DMS53 treated with DMSO at 0.1 percent for 48 hours (cell line): ENCODE measurements at regions not wholly inside any gene's neighbourhood (a gene's known extent, or its start where the extent isn't known, plus 50 kb on each side); places are given as distances from the start of the nearest gene placed in this dataset.
"Not testable (repeated sequence)": the region's sequence is repeated elsewhere in the genome, so short reads cannot be mapped to it uniquely, and the experiment has no call there.

Experiments
- DNase-seq: peaks from one replicate; lab custom pipeline; 2025; ENCODE audit not compliant: unreplicated experiment; lab: John Stamatoyannopoulos, UW

DNA sequence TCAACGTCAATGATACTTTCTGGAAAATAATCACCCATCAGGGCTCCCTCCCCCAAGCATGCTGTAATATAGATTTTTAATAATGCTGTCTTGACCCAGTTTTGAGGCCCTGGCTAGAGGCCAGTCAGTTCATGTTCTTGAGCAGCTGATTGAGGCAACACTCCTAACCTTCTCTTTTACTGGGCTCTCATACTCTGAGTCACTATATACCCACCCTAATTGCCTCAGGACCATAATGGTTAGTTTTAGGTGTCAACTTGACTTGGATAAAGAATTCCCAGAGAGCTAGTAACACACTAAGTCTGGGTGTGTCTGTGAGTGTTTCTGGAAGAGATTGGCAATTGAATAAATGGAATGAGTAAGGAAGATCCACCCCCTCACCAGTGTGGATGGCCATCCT lies 527.0 kb upstream of the ATP2B1 start:
- no peak for DNase-seq

DNA sequence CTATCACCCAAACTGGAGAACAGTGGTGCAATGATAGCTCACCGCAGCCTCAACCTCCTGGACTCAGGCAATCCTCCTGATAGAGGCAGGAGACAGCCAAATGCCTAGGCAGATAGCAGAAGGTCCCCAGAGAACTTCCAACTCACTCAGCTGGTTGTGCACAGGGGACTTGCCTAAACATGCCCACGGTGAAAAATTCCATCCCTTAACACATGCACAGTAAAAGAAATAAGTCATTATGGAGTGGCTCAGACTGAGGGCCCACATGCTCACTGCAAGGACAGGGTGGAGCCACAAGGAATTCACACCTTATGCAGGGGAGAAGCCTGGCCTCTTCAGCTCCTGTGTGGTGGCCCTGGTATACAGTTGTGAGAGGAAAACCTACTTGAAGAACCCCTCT lies 525.8 kb upstream of the ATP2B1 start:
- no peak for DNase-seq

- DNase-seq, result no peak
Observed at GRCh38 chr12:90233168-90234100, 524.8 kb upstream of the ATP2B1 start.

DNA sequence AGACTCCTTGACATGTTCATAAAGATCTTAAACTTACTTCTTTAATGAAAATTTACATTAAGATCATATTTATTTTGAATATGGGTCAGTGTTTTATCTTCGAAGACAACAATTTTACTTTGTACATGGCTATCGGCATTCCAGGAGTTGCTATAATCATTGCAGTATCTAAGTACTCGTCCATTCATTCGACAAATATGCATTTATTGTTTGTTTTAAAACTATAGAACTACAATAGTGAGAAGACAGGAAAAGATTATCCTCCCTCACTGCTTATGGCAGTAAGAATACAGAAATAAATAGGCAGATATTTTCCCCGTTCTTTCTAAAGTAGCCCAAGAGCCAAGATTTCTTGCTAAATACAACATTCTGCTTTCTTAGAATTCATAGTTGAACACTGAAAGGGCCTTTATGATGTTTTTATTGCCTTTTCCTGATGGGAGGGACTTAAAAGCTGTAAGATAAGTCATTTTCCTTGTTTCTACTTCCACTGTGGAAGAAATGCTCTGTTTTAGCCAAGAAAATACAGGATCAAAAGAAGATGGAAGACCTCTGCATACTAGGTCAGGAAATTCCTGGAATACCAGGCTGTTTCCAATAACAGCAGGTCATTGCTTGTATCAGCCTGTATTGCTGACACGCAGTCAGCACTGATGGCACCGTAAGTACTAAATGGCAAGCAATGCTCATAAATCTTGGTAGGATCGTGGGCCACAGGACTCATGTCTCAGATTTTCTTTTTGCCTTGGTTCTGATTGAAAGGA lies 521.0 kb upstream of the ATP2B1 start:
- no peak for DNase-seq

GRCh38 chr12:90226211-90226610 lies 517.6 kb upstream of the ATP2B1 start:
- no peak for DNase-seq

DNA sequence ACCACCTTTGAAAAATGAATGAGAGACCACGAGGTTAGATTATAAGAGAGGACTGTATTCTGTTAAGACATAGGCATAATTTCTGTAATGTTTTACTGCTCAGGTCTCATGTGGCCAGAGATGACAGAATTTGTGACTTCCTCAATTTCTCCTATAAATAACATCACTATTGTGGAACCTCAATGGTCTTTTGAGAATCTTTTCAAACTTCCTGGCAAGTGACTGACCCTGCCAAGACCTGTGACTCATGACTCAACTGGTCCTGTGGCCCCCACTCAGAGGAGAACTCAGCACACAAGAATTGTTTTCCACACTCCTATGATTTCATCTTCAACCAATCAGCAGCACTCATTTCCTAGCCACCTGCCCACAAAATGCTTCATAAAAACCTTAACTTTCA lies 508.2 kb upstream of the ATP2B1 start:
- no peak for DNase-seq

GRCh38 chr12:90216020-90216552 lies 507.4 kb upstream of the ATP2B1 start:
- no peak for DNase-seq

- DNase-seq, result peak; percentile 30
Observed at GRCh38 chr12:90211017-90211416, 502.4 kb upstream of the ATP2B1 start.

GRCh38 chr12:90209029-90209428 lies 500.4 kb upstream of the ATP2B1 start:
- DNase-seq, result no peak

DNA sequence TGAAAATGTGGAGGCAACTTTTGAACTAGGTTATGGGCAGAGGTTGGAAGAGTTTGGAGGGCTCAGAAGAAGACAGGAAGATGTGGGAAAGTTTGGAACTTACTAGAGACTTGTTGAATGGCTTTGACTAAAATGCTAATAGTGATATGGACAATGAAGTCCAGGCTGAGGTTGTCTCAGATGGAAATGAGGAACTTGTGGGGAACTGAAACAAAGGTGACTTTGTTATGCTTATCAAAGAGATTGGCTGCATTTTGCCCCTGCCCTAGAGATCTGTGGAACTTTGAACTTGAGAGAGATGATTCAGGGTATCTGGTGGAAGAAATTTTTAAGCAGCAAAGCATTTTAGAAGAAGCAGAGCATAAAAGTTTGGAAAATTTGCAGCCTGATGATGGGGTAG lies 499.7 kb upstream of the ATP2B1 start:
- DNase-seq, result not testable (repeated sequence)

- no peak for DNase-seq
Observed at GRCh38 chr12:90207799-90208198, 499.2 kb upstream of the ATP2B1 start.

GRCh38 chr12:90205165-90205564 lies 496.5 kb upstream of the ATP2B1 start:
- no peak for DNase-seq

- DNase-seq, result no peak
Observed at GRCh38 chr12:90203556-90203955, 494.9 kb upstream of the ATP2B1 start.

DNA sequence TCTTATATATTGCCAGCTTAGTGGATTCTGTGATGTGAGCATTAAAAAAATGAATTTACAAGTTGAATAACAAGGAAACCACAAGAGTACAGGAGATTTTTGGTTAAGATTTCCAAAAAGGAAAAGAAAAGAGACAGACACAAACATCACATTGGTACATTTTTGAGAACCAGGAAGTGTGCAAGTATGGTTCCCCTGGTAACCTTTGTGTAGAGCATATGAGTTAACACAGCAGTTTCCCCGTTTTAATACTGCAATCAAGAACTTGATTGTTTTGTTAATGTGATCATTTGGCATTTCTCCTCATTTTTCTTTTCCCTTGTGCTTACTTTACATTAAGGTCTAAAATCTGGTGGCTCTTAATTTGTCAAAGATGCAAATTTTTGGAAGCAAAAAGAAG lies 490.4 kb upstream of the ATP2B1 start:
- DNase-seq, result no peak

DNA sequence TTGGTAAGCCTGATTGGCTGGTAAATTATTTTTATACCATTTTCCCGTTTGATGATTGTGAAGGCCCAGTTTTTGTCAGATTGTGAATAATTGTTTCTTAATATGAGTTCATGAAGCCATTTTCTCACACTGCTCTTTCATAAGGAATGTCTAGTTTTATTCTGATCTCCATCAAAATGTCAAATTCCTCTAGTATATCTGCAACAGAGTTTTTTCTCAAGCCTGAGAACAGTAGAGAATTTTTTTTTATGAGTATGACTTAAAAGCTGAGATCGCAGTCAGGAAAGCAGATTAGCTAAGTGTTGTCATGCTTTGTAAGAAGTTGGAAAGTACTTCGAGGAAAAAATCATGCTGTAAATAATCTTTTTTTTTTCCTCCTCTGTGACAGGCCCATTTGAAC lies 484.9 kb upstream of the ATP2B1 start:
- DNase-seq, result no peak

GRCh38 chr12:90188857-90189256 lies 480.2 kb upstream of the ATP2B1 start:
- no peak for DNase-seq

GRCh38 chr12:90183201-90183600 lies 474.6 kb upstream of the ATP2B1 start:
- DNase-seq, result no peak

- DNase-seq, result no peak
Observed at GRCh38 chr12:90181216-90181615, 472.6 kb upstream of the ATP2B1 start.

DNA sequence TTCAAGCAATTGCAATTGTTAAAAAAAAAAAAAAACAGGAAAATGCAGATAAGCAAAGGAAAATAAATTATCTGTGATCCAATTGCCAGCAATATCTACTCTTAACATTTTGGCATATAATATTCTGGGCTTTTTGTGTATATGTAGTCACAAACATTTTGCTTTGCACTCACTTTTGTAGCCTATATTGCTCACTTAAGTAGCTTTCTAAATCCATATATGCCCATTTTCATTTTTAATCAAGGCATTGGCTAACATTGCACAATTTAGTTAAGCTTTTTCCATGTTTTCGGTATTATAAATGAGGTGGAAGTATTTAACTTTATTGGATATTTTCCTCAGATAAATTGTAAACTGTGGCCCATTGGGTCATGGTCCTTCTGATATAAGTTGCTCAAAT lies 466.3 kb upstream of the ATP2B1 start:
- no peak for DNase-seq

- peak; percentile 27 for DNase-seq
Observed at GRCh38 chr12:90174198-90174510, 465.5 kb upstream of the ATP2B1 start.

GRCh38 chr12:90173499-90174197 lies 465.0 kb upstream of the ATP2B1 start:
- no peak for DNase-seq

- no peak for DNase-seq
Observed at GRCh38 chr12:90172524-90172923, 463.9 kb upstream of the ATP2B1 start.
